ENCODE measurements at regions not wholly inside any gene's neighbourhood (a gene's known extent, or its start where the extent isn't known, plus 50 kb on each side); places are given as distances from the start of the nearest gene placed in this dataset.

GRCh38 chr14:43872752-43873655 is 634.1 kb downstream of the FSCB start:
- TF ChIP-seq CTCF (IDR thresholded peaks at IDR 0.05) (no peak), POLR2A (IDR thresholded peaks at IDR 0.05; ENCODE audit: low read depth) (no peak), EP300 (IDR thresholded peaks at IDR 0.05) (no peak), POLR2AphosphoS5 (IDR thresholded peaks at IDR 0.05) (no peak)
